Endothelial cell of umbilical vein (primary cell): ENCODE measurements at regions not wholly inside any gene's neighbourhood (a gene's known extent, or its start where the extent isn't known, plus 50 kb on each side); places are given as distances from the start of the nearest gene placed in this dataset.

Experiments
- BruUV-seq: library from RNA; stranded (reverse); fragments of 400-500 nt; replicated peaks from 2 replicates; lab custom pipeline; 2021; lab: Mats Ljungman, UMichigan
- CTCF ChIA-PET: fragments of 300-600, 350-600 bp; sonication (Branson Sonifier 250); formaldehyde crosslinking; loops from one replicate; lab custom pipeline; 2021; ENCODE audit warnings: antibody characterized with exemption, inconsistent platforms; lab: Charles Lee
- POLR2A ChIA-PET: fragments of 300-600, 350-600 bp; sonication (Branson Sonifier 250); formaldehyde crosslinking; loops from one replicate; lab custom pipeline; 2021; ENCODE audit warnings: antibody characterized with exemption, inconsistent platforms; lab: Charles Lee
- DNase-seq: peaks from one replicate; pipeline ENCODE4 v3.0.0-alpha.2; 2011; ENCODE audit warnings: low read depth, low spot score
- FAIRE-seq: peaks from 2 replicates; lab custom pipeline; 2011; peaks lifted over from hg19 to GRCh38; lab: Jason Lieb, UNC
- H2AFZ ChIP-seq: 2 replicates; pipeline ENCODE4 v1.6.0; 2012; ENCODE audit warnings: low read depth, low read length, control low read depth, inconsistent platforms
- H3K27ac ChIP-seq: 2 replicates; pipeline ENCODE4 v1.5.1; 2011; ENCODE audit warnings: low read depth, mild to moderate bottlenecking, control low read depth, low read length, moderate library complexity; ENCODE audit not compliant: insufficient read depth
- H3K27me3 ChIP-seq, 2 experiments: 2 replicates each; pipeline versions ENCODE4 v1.6.0 to v1.6.1; 2011; ENCODE audit warnings: low read length in 2 of 2, mixed read lengths in 1 of 2; ENCODE audit not compliant: control insufficient read depth in 2 of 2, insufficient read depth in 2 of 2
- H3K36me3 ChIP-seq, 2 experiments: 2 replicates in 1 of 2; 3 replicates in 1 of 2; pipeline ENCODE4 v1.5.1; 2011; ENCODE audit warnings: low read length in 2 of 2, mild to moderate bottlenecking in 1 of 2, moderate library complexity in 1 of 2; ENCODE audit not compliant: control insufficient read depth in 2 of 2, insufficient read depth in 2 of 2; ENCODE audit errors: extremely low read depth in 1 of 2
- H3K4me1 ChIP-seq: 3 replicates; pipeline ENCODE4 v1.5.1; 2011; ENCODE audit warnings: mild to moderate bottlenecking, low read length; ENCODE audit not compliant: control insufficient read depth, insufficient read depth; ENCODE audit errors: extremely low read depth
- H3K4me2 ChIP-seq: 2 replicates; pipeline ENCODE4 v1.6.1; 2011; ENCODE audit warnings: low read length, control low read depth, mixed read lengths; ENCODE audit not compliant: insufficient read depth
- H3K4me3 ChIP-seq, 3 experiments: fragments of 200-600 bp in 1 of 3; sonication (generic), shearing (Covaris generic) in 1 of 3; replicated peaks in 1 of 3; 2 replicates each; pipeline ENCODE4 v1.5.1; 2011 to 2016; ENCODE audit warnings: control low read depth in 3 of 3, low read length in 3 of 3, mild to moderate bottlenecking in 2 of 3, inconsistent platforms in 1 of 3, low read depth in 1 of 3, moderate library complexity in 1 of 3; ENCODE audit not compliant: insufficient read depth in 1 of 3
- H3K79me2 ChIP-seq: 2 replicates; pipeline ENCODE4 v1.6.0; 2012; ENCODE audit warnings: low read length, inconsistent platforms; ENCODE audit not compliant: control insufficient read depth, insufficient read depth
- H3K9ac ChIP-seq: replicated peaks from 2 replicates; pipeline ENCODE3; 2011; ENCODE audit warnings: low read length, control low read depth; ENCODE audit not compliant: insufficient read depth; ENCODE audit errors: extremely low read depth
- H3K9me1 ChIP-seq: replicated peaks from 3 replicates; pipeline ENCODE4 v1.6.0; 2011; ENCODE audit warnings: mild to moderate bottlenecking, low read length; ENCODE audit not compliant: control insufficient read depth, insufficient read depth; ENCODE audit errors: extremely low read depth
- H3K9me3 ChIP-seq: replicated peaks from 2 replicates; pipeline ENCODE4 v1.5.1; 2012; ENCODE audit warnings: low read length, inconsistent platforms; ENCODE audit not compliant: control insufficient read depth, insufficient read depth
- H4K20me1 ChIP-seq: replicated peaks from 2 replicates; pipeline ENCODE3; 2011; ENCODE audit warnings: mild to moderate bottlenecking, low read length; ENCODE audit not compliant: control insufficient read depth, insufficient read depth; ENCODE audit errors: extremely low read depth
- CTCF ChIP-seq, 2 donors: IDR thresholded peaks; 1 replicate in 1 of 2; 2 replicates in 1 of 2; pipeline ENCODE4 v1.5.1; 2011; ENCODE audit warnings: low read length in 2 of 2, mild to moderate bottlenecking in 2 of 2, moderate library complexity in 2 of 2, control low read depth in 1 of 2, inconsistent platforms in 1 of 2, low read depth in 1 of 2; ENCODE audit not compliant: insufficient read depth in 1 of 2; ENCODE audit errors: extremely low read depth in 1 of 2
- EZH2 ChIP-seq: IDR thresholded peaks from 2 replicates; pipeline ENCODE4 v1.6.1; 2012; ENCODE audit warnings: borderline replicate concordance, low read depth, mild to moderate bottlenecking, moderate library complexity, low read length, inconsistent platforms; ENCODE audit not compliant: severe bottlenecking
- FOS ChIP-seq: IDR thresholded peaks from 2 replicates; pipeline ENCODE4 v1.6.1; 2011; ENCODE audit warnings: mild to moderate bottlenecking, low read length, moderate library complexity, borderline replicate concordance; ENCODE audit not compliant: insufficient read depth
- GATA2 ChIP-seq: IDR thresholded peaks from 2 replicates; pipeline ENCODE4 v1.7.0; 2011; ENCODE audit warnings: low read depth, mild to moderate bottlenecking, moderate library complexity, mixed read lengths, low read length; ENCODE audit not compliant: insufficient read length, insufficient read depth
- JUN ChIP-seq: IDR thresholded peaks from 2 replicates; pipeline ENCODE4 v1.6.1; 2011; ENCODE audit warnings: borderline replicate concordance, low read depth; ENCODE audit not compliant: insufficient read length, insufficient read depth
- MAX ChIP-seq: IDR thresholded peaks from 2 replicates; pipeline ENCODE4 v1.6.1; 2011; ENCODE audit not compliant: insufficient read depth, insufficient read length
- MYC ChIP-seq: IDR thresholded peaks from one replicate; pipeline ENCODE4 v1.6.1; 2011; ENCODE audit warnings: mild to moderate bottlenecking, low read depth, low read length
- POLR2A ChIP-seq: IDR thresholded peaks from 2 replicates; pipeline ENCODE4 v1.6.1; 2012; ENCODE audit warnings: low read depth, mild to moderate bottlenecking, control low read depth, low read length
- POLR2AphosphoS5 ChIP-seq: IDR thresholded peaks from 2 replicates; pipeline ENCODE4 v1.6.1; 2012; ENCODE audit warnings: low read depth, mild to moderate bottlenecking, control low read depth, low read length, moderate library complexity; ENCODE audit not compliant: insufficient read depth
- dilution Hi-C: fragments of 300-500 bp; cut with MboI; formaldehyde crosslinking; loops from one replicate; pipeline ENCODE4 v1.15.0; 2019; ENCODE audit warnings: low sequenced_read_pairs; ENCODE audit not compliant: extremely low pct_ligation_motif_present
- intact Hi-C: fragments of 100-400 bp; cut with micrococcal nuclease; formaldehyde crosslinking; loops from one replicate; pipeline ENCODE4 v1.10.0; 2022

GRCh38 chr13:109548374-109548773 lies 238.0 kb downstream of the IRS2 start:
- intact Hi-C loops (no loop called here), dilution Hi-C loops (no loop called here)
- Histone ChIP-seq H3K9ac (no peak overlapping the region), H3K79me2 (no peaks in the 10 kb centered on the region), H3K4me3 (no peak overlapping the region), H3K36me3 (no peaks in the 10 kb centered on the region), H3K27ac (no peak overlapping the region), H4K20me1 (no peaks in the 10 kb centered on the region), H3K9me3 (peaks cover 2% of the 10 kb centered on the region), H3K4me2 (no peak overlapping the region), H3K9me1 (no peaks in the 10 kb centered on the region), H3K27me3 (no peaks in the 10 kb centered on the region), H3K4me1 (no peaks in the 10 kb centered on the region), H2AFZ (no peak overlapping the region)
- TF ChIP-seq CTCF (IDR thresholded peaks at IDR 0.05; ENCODE audit: extremely low read depth in 1 of 2, insufficient read depth in 1 of 2, low read depth in 1 of 2, low read length in 2 of 2) (no peak), JUN (no peak), FOS (no peak), GATA2 (no peak)
- no TSS peak for BruUV-seq
- DNase-seq (no peak), FAIRE-seq (no peak)
- CTCF ChIA-PET, result no interaction called here
- POLR2A ChIA-PET, result no interaction called here

- DNase-seq, result no peak
- Histone ChIP-seq H4K20me1 (no peaks in the 10 kb centered on the region), H3K36me3 (no peaks in the 10 kb centered on the region), H2AFZ (no peak overlapping the region), H3K4me1 (no peaks in the 10 kb centered on the region), H3K9me3 (peaks cover 2% of the 10 kb centered on the region), H3K79me2 (no peaks in the 10 kb centered on the region), H3K27me3 (no peaks in the 10 kb centered on the region), H3K27ac (no peak overlapping the region), H3K4me3 (no peak overlapping the region), H3K9me1 (no peaks in the 10 kb centered on the region), H3K4me2 (no peak overlapping the region), H3K9ac (no peak overlapping the region)
- intact Hi-C loops (no loop called here), dilution Hi-C loops (no loop called here)
- FAIRE-seq, result no peak
- CTCF ChIA-PET, result no interaction called here
- TF ChIP-seq GATA2 (no peak), POLR2AphosphoS5 (no peak), FOS (no peak), EZH2 (no peak), CTCF (IDR thresholded peaks at IDR 0.05; ENCODE audit: extremely low read depth in 1 of 2, insufficient read depth in 1 of 2, low read depth in 1 of 2, low read length in 2 of 2) (no peak), MAX (no peak), MYC (no peak), JUN (no peak), POLR2A (no peak)
- POLR2A ChIA-PET, result no interaction called here
- no TSS peak for BruUV-seq
Observed at GRCh38 chr13:109547942-109548341, 238.4 kb downstream of the IRS2 start.
